PC-3 (cell line): ENCODE measurements at regions not wholly inside any gene's neighbourhood (a gene's known extent, or its start where the extent isn't known, plus 50 kb on each side); places are given as distances from the start of the nearest gene placed in this dataset.

Experiments used
- ATAC-seq: fragments of 200-7000 bp; cut with Tn5 transposase; 2 replicates; pipeline ENCODE4 v1.9.1; 2020; ENCODE audit warnings: mild to moderate bottlenecking, moderate library complexity
- BruUV-seq: library from RNA; stranded (reverse); fragments of 400-500 nt; replicated peaks from 2 replicates; lab custom pipeline; 2021; lab: Mats Ljungman, UMichigan
- CTCF ChIA-PET: fragments of 300-600 bp; sonication (Branson Sonifier 250); formaldehyde crosslinking; loops from one replicate; lab custom pipeline; 2022; ENCODE audit warnings: antibody characterized with exemption; lab: Charles Lee
- POLR2A ChIA-PET: fragments of 300-600 bp; sonication (Branson Sonifier 250); formaldehyde crosslinking; loops from one replicate; lab custom pipeline; 2022; ENCODE audit warnings: antibody characterized with exemption; ENCODE audit not compliant: unreplicated experiment; lab: Charles Lee
- DNase-seq: peaks from one replicate; pipeline ENCODE4 v3.0.0-alpha.2; 2015
- H2AFZ ChIP-seq: fragments of 300-600 bp; sonication (generic); 2 replicates; pipeline ENCODE4 v1.6.0; 2016; ENCODE audit warnings: antibody characterized with exemption, low read length
- H3F3A ChIP-seq: fragments of 300-600 bp; sonication (generic); one replicate; pipeline ENCODE4 v1.6.0; 2017; ENCODE audit warnings: antibody characterized with exemption, low read length, control low read depth, mild to moderate bottlenecking; ENCODE audit not compliant: unreplicated experiment
- H3K27ac ChIP-seq: fragments of 300-600 bp; sonication (generic); 2 replicates; pipeline ENCODE4 v1.5.1; 2016; ENCODE audit warnings: mild to moderate bottlenecking, low read length
- H3K27me3 ChIP-seq: fragments of 300-600 bp; sonication (generic); 2 replicates; pipeline ENCODE4 v1.6.1; 2016; ENCODE audit warnings: low read length, mixed read lengths
- H3K36me3 ChIP-seq: fragments of 300-600 bp; sonication (generic); 2 replicates; pipeline ENCODE4 v1.6.1; 2016; ENCODE audit warnings: low read depth, mixed run types, low read length, mixed read lengths
- H3K4me1 ChIP-seq: fragments of 300-600 bp; sonication (generic); 2 replicates; pipeline ENCODE4 v1.5.1; 2016; ENCODE audit warnings: low read length; ENCODE audit not compliant: insufficient read depth
- H3K4me2 ChIP-seq: fragments of 300-600 bp; sonication (generic); 2 replicates; pipeline ENCODE4 v1.6.0; 2016; ENCODE audit warnings: low read length
- H3K4me3 ChIP-seq: fragments of 300-600 bp; sonication (generic); 2 replicates; pipeline ENCODE4 v1.5.1; 2016; ENCODE audit warnings: mild to moderate bottlenecking, low read length, mixed read lengths
- H3K79me2 ChIP-seq: fragments of 300-600 bp; sonication (generic); 2 replicates; pipeline ENCODE4 v1.6.1; 2017; ENCODE audit warnings: low read length, mixed read lengths
- H3K9ac ChIP-seq: fragments of 300-600 bp; sonication (generic); 2 replicates; pipeline ENCODE4 v1.6.0; 2016; ENCODE audit warnings: mild to moderate bottlenecking, low read length
- H3K9me2 ChIP-seq: fragments of 300-600 bp; sonication (generic); replicated peaks from 2 replicates; pipeline ENCODE4 v1.6.1; 2016; ENCODE audit warnings: mixed run types, low read length, mixed read lengths
- H3K9me3 ChIP-seq: fragments of 300-600 bp; sonication (generic); 2 replicates; pipeline ENCODE4 v1.6.1; 2016; ENCODE audit warnings: low read length, mixed read lengths
- H4K20me1 ChIP-seq: fragments of 300-600 bp; sonication (generic); 2 replicates; pipeline ENCODE4 v1.6.1; 2016; ENCODE audit warnings: low read length, mixed read lengths
- CTCF ChIP-seq: fragments of 300-600 bp; sonication (generic); conservative IDR thresholded peaks from 2 replicates; pipeline ENCODE4 v1.5.1; 2017; ENCODE audit warnings: antibody characterized with exemption, low read depth, mild to moderate bottlenecking, low read length
- EZH2 ChIP-seq: fragments of 300-600 bp; sonication (generic); IDR thresholded peaks from one replicate; pipeline ENCODE4 v1.6.1; 2017; ENCODE audit warnings: antibody characterized with exemption, mild to moderate bottlenecking, low read length; ENCODE audit not compliant: unreplicated experiment
- EZH2phosphoT487 ChIP-seq: fragments of 300-600 bp; sonication (generic); IDR thresholded peaks from 2 replicates; pipeline ENCODE4 v1.6.1; 2018; ENCODE audit warnings: mild to moderate bottlenecking, antibody characterized with exemption, low read length, borderline replicate concordance
- intact Hi-C: fragments of 100-400 bp; cut with micrococcal nuclease; formaldehyde crosslinking; loops from 2 replicates; pipeline ENCODE4 v1.9.0; 2023

GRCh38 chr6:95698271-95698670 lies 120.9 kb downstream of the MANEA start:
- ChIA-PET POLR2A (no interaction called here), CTCF (no interaction called here)
- no TSS peak for BruUV-seq
- H3K9me2 ChIP-seq = no peaks in the 10 kb centered on the region
- H3F3A ChIP-seq = no peaks in the 10 kb centered on the region
- H3K27me3 ChIP-seq = no peaks in the 10 kb centered on the region
- TF ChIP-seq CTCF = no peak
- no peak for TF ChIP-seq EZH2phosphoT487
- TF ChIP-seq EZH2 = no peak
- H3K4me3 ChIP-seq = no peak overlapping the region
- no peaks in the 10 kb centered on the region for H3K79me2 ChIP-seq
- H2AFZ ChIP-seq = no peak overlapping the region
- intact Hi-C loops = no loop called here
- H3K9me3 ChIP-seq = no peaks in the 10 kb centered on the region
- H3K4me2 ChIP-seq = no peak overlapping the region
- no peak for DNase-seq
- no peaks in the 10 kb centered on the region for H3K4me1 ChIP-seq
- H3K27ac ChIP-seq = no peak overlapping the region
- no peaks in the 10 kb centered on the region for H3K36me3 ChIP-seq
- no peak for ATAC-seq
- no peaks in the 10 kb centered on the region for H4K20me1 ChIP-seq
- H3K9ac ChIP-seq = no peak overlapping the region

- DNase-seq = no peak
- Histone ChIP-seq H3K79me2 (no peaks in the 10 kb centered on the region), H3K4me2 (no peak overlapping the region), H3K27ac (no peak overlapping the region), H3K4me3 (no peak overlapping the region), H4K20me1 (no peaks in the 10 kb centered on the region), H3F3A (no peaks in the 10 kb centered on the region), H2AFZ (no peak overlapping the region), H3K4me1 (no peaks in the 10 kb centered on the region), H3K9me3 (no peaks in the 10 kb centered on the region), H3K27me3 (no peaks in the 10 kb centered on the region), H3K9me2 (no peaks in the 10 kb centered on the region), H3K9ac (no peak overlapping the region), H3K36me3 (no peaks in the 10 kb centered on the region)
- TF ChIP-seq CTCF (no peak), EZH2 (no peak), EZH2phosphoT487 (no peak)
- ATAC-seq = no peak
- BruUV-seq = no TSS peak
- CTCF ChIA-PET = no interaction called here
- POLR2A ChIA-PET = no interaction called here
- intact Hi-C loops = no loop called here
These were observed 146.3 kb downstream of the MANEA start for GRCh38 chr6:95723638-95724037.

GRCh38 chr6:95725344-95725743 lies 148.0 kb downstream of the MANEA start:
- intact Hi-C loops = no loop called here
- ATAC-seq (no peak), DNase-seq (no peak)
- H3K9me3 ChIP-seq = no peaks in the 10 kb centered on the region
- no peaks in the 10 kb centered on the region for H3F3A ChIP-seq
- H3K27ac ChIP-seq = no peak overlapping the region
- H2AFZ ChIP-seq = no peak overlapping the region
- no peaks in the 10 kb centered on the region for H3K9me2 ChIP-seq
- ChIA-PET POLR2A (no interaction called here), CTCF (no interaction called here)
- no peaks in the 10 kb centered on the region for H4K20me1 ChIP-seq
- H3K27me3 ChIP-seq = no peaks in the 10 kb centered on the region
- no peaks in the 10 kb centered on the region for H3K4me1 ChIP-seq
- no peaks in the 10 kb centered on the region for H3K79me2 ChIP-seq
- H3K9ac ChIP-seq = no peak overlapping the region
- H3K4me2 ChIP-seq = no peak overlapping the region
- no peaks in the 10 kb centered on the region for H3K36me3 ChIP-seq
- TF ChIP-seq CTCF (no peak), EZH2phosphoT487 (no peak), EZH2 (no peak)
- BruUV-seq = no TSS peak
- no peak overlapping the region for H3K4me3 ChIP-seq
